Mesenchymal stem cell (in vitro differentiated cells and primary cell): ENCODE measurements at regions not wholly inside any gene's neighbourhood (a gene's known extent, or its start where the extent isn't known, plus 50 kb on each side); places are given as distances from the start of the nearest gene placed in this dataset.

Experiments
- DNase-seq: peaks from one replicate; pipeline ENCODE4 v3.0.0-alpha.2; 2013
- H2AFZ ChIP-seq: one replicate; pipeline ENCODE4 v1.6.1; 2013; ENCODE audit warnings: low read depth, mild to moderate bottlenecking, control low read depth, inconsistent platforms, low read length, moderate library complexity
- H2AK5ac ChIP-seq: 2 replicates; pipeline ENCODE4 v1.6.1; 2013; ENCODE audit warnings: low read length, moderate library complexity, mild to moderate bottlenecking, inconsistent platforms; ENCODE audit not compliant: severe bottlenecking
- H2BK120ac ChIP-seq: one replicate; pipeline ENCODE4 v1.6.1; 2013; ENCODE audit warnings: low read depth, mild to moderate bottlenecking, inconsistent platforms, low read length, moderate library complexity
- H2BK12ac ChIP-seq, 2 experiments: one replicate each; pipeline ENCODE4 v1.6.1; 2013; ENCODE audit warnings: inconsistent platforms in 2 of 2, low read length in 2 of 2, mild to moderate bottlenecking in 2 of 2, moderate library complexity in 2 of 2, control low read depth in 1 of 2
- H2BK15ac ChIP-seq: one replicate; pipeline ENCODE4 v1.6.1; 2013; ENCODE audit warnings: mild to moderate bottlenecking, low read depth, inconsistent platforms; ENCODE audit not compliant: poor library complexity, severe bottlenecking
- H2BK5ac ChIP-seq: 2 replicates; pipeline ENCODE4 v1.6.1; 2013; ENCODE audit warnings: low read depth, mild to moderate bottlenecking, low read length, control low read depth, inconsistent platforms; ENCODE audit not compliant: poor library complexity, severe bottlenecking
- H3K14ac ChIP-seq, 2 experiments: one replicate each; pipeline ENCODE4 v1.6.1; 2013; ENCODE audit warnings: inconsistent platforms in 2 of 2, low read length in 2 of 2, control low read depth in 1 of 2, mild to moderate bottlenecking in 1 of 2, moderate library complexity in 1 of 2
- H3K18ac ChIP-seq, 2 experiments: one replicate each; pipeline ENCODE4 v1.6.1; 2013; ENCODE audit warnings: inconsistent platforms in 2 of 2, low read length in 2 of 2, control low read depth in 1 of 2, low read depth in 1 of 2, mild to moderate bottlenecking in 1 of 2
- H3K23ac ChIP-seq, 2 experiments: one replicate each; pipeline ENCODE4 v1.6.1; 2013; ENCODE audit warnings: inconsistent platforms in 2 of 2, low read length in 2 of 2, mild to moderate bottlenecking in 2 of 2, moderate library complexity in 2 of 2, control low read depth in 1 of 2
- H3K27ac ChIP-seq: 2 replicates; pipeline ENCODE4 v1.5.1; 2013; ENCODE audit warnings: mild to moderate bottlenecking, moderate library complexity, low read length, control low read depth, inconsistent platforms; ENCODE audit not compliant: poor library complexity, severe bottlenecking
- H3K27me3 ChIP-seq, 2 experiments: 2 replicates each; pipeline versions ENCODE4 v1.6.1 to v1.7.0; 2013; ENCODE audit warnings: low read length in 2 of 2, mild to moderate bottlenecking in 2 of 2, moderate library complexity in 2 of 2, control low read depth in 1 of 2, inconsistent platforms in 1 of 2; ENCODE audit not compliant: control insufficient read depth in 1 of 2, insufficient read depth in 1 of 2
- H3K36me3 ChIP-seq, 2 experiments: 2 replicates each; pipeline versions ENCODE4 v1.6.1 to v1.7.0; 2013; ENCODE audit warnings: low read length in 2 of 2, control low read depth in 1 of 2, inconsistent platforms in 1 of 2, low read depth in 1 of 2, mild to moderate bottlenecking in 1 of 2; ENCODE audit not compliant: insufficient read depth in 2 of 2, control insufficient read depth in 1 of 2
- H3K4ac ChIP-seq, 2 experiments: one replicate each; pipeline ENCODE4 v1.6.1; 2013; ENCODE audit warnings: inconsistent platforms in 2 of 2, low read length in 2 of 2, mild to moderate bottlenecking in 2 of 2, moderate library complexity in 2 of 2, control low read depth in 1 of 2, low read depth in 1 of 2
- H3K4me1 ChIP-seq: 2 replicates; pipeline ENCODE4 v1.6.1; 2013; ENCODE audit warnings: low read depth, low read length, control low read depth; ENCODE audit not compliant: control insufficient read depth, insufficient read depth
- H3K4me2 ChIP-seq: 2 replicates; pipeline ENCODE4 v1.6.1; 2013; ENCODE audit warnings: low read length, mild to moderate bottlenecking, inconsistent platforms; ENCODE audit not compliant: poor library complexity, severe bottlenecking
- H3K4me3 ChIP-seq, 2 experiments: 2 replicates each; pipeline versions ENCODE4 v1.5.1 to v1.7.0; 2013; ENCODE audit warnings: low read length in 2 of 2, mild to moderate bottlenecking in 2 of 2, control low read depth in 1 of 2, low read depth in 1 of 2; ENCODE audit not compliant: insufficient read depth in 1 of 2
- H3K79me1 ChIP-seq: replicated peaks from 2 replicates; pipeline ENCODE4 v1.6.1; 2013; ENCODE audit warnings: mild to moderate bottlenecking, control low read depth, low read length, inconsistent platforms; ENCODE audit not compliant: poor library complexity, severe bottlenecking
- H3K9ac ChIP-seq: 2 replicates; pipeline ENCODE4 v1.7.0; 2013; ENCODE audit warnings: mild to moderate bottlenecking, low read length, moderate library complexity
- H3K9me3 ChIP-seq: 2 replicates; pipeline ENCODE4 v1.7.0; 2013; ENCODE audit warnings: mild to moderate bottlenecking, low read length; ENCODE audit not compliant: control insufficient read depth
- H4K8ac ChIP-seq: one replicate; pipeline ENCODE4 v1.6.1; 2013; ENCODE audit warnings: inconsistent platforms, mild to moderate bottlenecking, low read length, moderate library complexity
- H4K91ac ChIP-seq: one replicate; pipeline ENCODE4 v1.6.1; 2013; ENCODE audit warnings: mild to moderate bottlenecking, low read length, inconsistent platforms
- WGBS: methylation state at CpG from one replicate; pipeline ENCODE4 v1.1.7; 2013; ENCODE audit warnings: mixed read lengths; 5-methylcytosine and 5-hydroxymethylcytosine counted together

- WGBS, result 80% methylated on average over 4 of the region's 4 CpGs
These were observed 168.3 kb downstream of the HERPUD2 start for GRCh38 chr7:35526645-35527044.

GRCh38 chr7:35524112-35524804, 170.7 kb downstream of the HERPUD2 start:
- Histone ChIP-seq H2AK5ac (no peak overlapping the region), H4K91ac (no peak overlapping the region), H3K36me3 (no peaks in the 10 kb centered on the region), H3K79me1 (no peaks in the 10 kb centered on the region), H3K27ac (no peak overlapping the region), H3K9me3 (no peaks in the 10 kb centered on the region), H2BK5ac (no peak overlapping the region), H2BK120ac (no peak overlapping the region), H3K18ac (no peak overlapping the region), H3K27me3 (peaks cover 48 to 63% of the 10 kb centered on the region in 2 experiments), H3K14ac (no peak overlapping the region), H3K4me1 (no peaks in the 10 kb centered on the region), H3K23ac (no peak overlapping the region), H4K8ac (no peak overlapping the region), H3K9ac (no peak overlapping the region), H2BK15ac (no peak overlapping the region), H3K4me3 (no peak overlapping the region), H3K4me2 (no peak overlapping the region), H2BK12ac (no peak overlapping the region), H3K4ac (no peak overlapping the region), H2AFZ (no peak overlapping the region)
- DNase-seq, result no peak
- 81% methylated on average over 3 of the region's 5 CpGs for WGBS

More at GRCh38 chr7:35526645-35527044, 168.3 kb downstream of the HERPUD2 start:
- Histone ChIP-seq H2BK5ac (no peak overlapping the region), H3K4me3 (no peak overlapping the region), H2BK120ac (no peak overlapping the region), H4K91ac (no peak overlapping the region), H4K8ac (no peak overlapping the region), H2BK12ac (no peak overlapping the region), H3K4me1 (no peaks in the 10 kb centered on the region), H2AFZ (no peak overlapping the region), H3K9ac (no peak overlapping the region), H3K27me3 (peaks cover 41 to 62% of the 10 kb centered on the region in 2 experiments), H3K18ac (no peak overlapping the region), H3K14ac (no peak overlapping the region), H2AK5ac (no peak overlapping the region), H2BK15ac (no peak overlapping the region), H3K9me3 (no peaks in the 10 kb centered on the region), H3K79me1 (no peaks in the 10 kb centered on the region), H3K27ac (no peak overlapping the region), H3K4ac (no peak overlapping the region), H3K4me2 (no peak overlapping the region), H3K36me3 (no peaks in the 10 kb centered on the region), H3K23ac (no peak overlapping the region)
- DNase-seq, result no peak

DNA sequence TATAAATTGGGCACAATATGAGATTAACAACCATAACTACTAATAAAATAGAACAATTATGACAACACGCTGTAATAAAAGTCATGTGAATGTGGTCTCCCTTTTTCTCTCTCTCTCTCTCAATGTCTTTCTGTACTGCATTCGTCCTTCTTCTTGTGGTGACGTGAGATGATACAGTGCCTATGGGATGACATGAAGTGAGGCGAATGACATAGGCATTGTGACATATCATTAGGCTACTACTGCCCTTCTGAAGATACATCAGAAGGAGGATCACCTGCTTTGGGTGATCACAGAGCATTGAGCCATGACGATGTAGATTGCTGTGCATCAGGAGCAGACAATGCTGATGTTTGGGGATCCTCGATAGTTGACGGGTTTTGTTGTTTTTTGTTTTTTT, 171.6 kb downstream of the HERPUD2 start:
- no peak for DNase-seq
- Histone ChIP-seq H3K14ac (no peak overlapping the region), H3K4me1 (no peaks in the 10 kb centered on the region), H3K9ac (no peak overlapping the region), H3K4me2 (no peak overlapping the region), H2BK12ac (no peak overlapping the region), H3K36me3 (no peaks in the 10 kb centered on the region), H3K79me1 (no peaks in the 10 kb centered on the region), H3K18ac (no peak overlapping the region), H3K9me3 (no peaks in the 10 kb centered on the region), H3K4ac (no peak overlapping the region), H4K8ac (no peak overlapping the region), H3K27me3 (peaks cover 57 to 71% of the 10 kb centered on the region in 2 experiments), H2AK5ac (no peak overlapping the region), H3K27ac (no peak overlapping the region), H2AFZ (no peak overlapping the region), H2BK5ac (no peak overlapping the region), H3K4me3 (no peak overlapping the region), H4K91ac (no peak overlapping the region), H2BK15ac (no peak overlapping the region), H2BK120ac (no peak overlapping the region), H3K23ac (no peak overlapping the region)
- WGBS, result 87% methylated on average over 5 of the region's 7 CpGs

DNA sequence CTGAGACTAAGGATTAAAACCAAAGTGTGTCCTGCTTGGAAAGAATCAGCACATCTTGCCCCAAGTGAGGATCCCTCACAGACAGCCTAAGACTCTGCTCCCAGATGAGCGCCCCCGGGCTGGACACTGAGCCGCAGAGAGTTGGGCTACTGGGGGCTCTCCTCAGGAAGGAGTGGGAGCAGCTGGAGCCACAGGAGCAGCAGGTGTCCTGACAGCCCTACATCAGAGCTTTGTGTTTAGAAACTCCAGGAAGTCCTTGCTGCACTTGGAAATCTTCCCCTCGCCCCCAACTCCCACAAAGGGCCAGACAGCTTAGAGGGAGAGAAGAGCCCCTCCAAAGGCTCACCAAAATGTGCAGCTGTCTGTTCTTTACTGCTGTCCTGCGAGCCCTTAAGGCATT, 172.2 kb downstream of the HERPUD2 start:
- Histone ChIP-seq H3K4me3 (no peak overlapping the region), H2BK12ac (no peak overlapping the region), H4K8ac (no peak overlapping the region), H2AFZ (no peak overlapping the region), H3K9me3 (no peaks in the 10 kb centered on the region), H2BK15ac (no peak overlapping the region), H3K27ac (no peak overlapping the region), H3K23ac (no peak overlapping the region), H3K79me1 (no peaks in the 10 kb centered on the region), H3K4me2 (no peak overlapping the region), H3K14ac (no peak overlapping the region), H3K36me3 (no peaks in the 10 kb centered on the region), H3K9ac (no peak overlapping the region), H3K27me3 (peaks cover 57 to 71% of the 10 kb centered on the region in 2 experiments), H2BK120ac (no peak overlapping the region), H3K18ac (no peak overlapping the region), H3K4me1 (no peaks in the 10 kb centered on the region), H4K91ac (no peak overlapping the region), H3K4ac (no peak overlapping the region), H2BK5ac (no peak overlapping the region), H2AK5ac (no peak overlapping the region)
- 75% methylated on average over 2 of the region's 5 CpGs for WGBS
- no peak for DNase-seq
